ENCODE measurements at regions not wholly inside any gene's neighbourhood (a gene's known extent, or its start where the extent isn't known, plus 50 kb on each side); places are given as distances from the start of the nearest gene placed in this dataset.

GRCh38 chr1:168991667-168992475, 114.6 kb upstream of the ATP1B1 start:
- CTCF ChIA-PET = interaction anchor here (0.6 to 0.9 kb wide), 2 partner anchors 356 to 389 kb away, joined by 3 read pairs; no protein-coding TSS in a partner anchor
- H3K27me3 Mint-ChIP-seq (ENCODE audit: insufficient read depth, unreplicated experiment) = no peaks in the 10 kb centered on the region
- peaks cover 13% of the 10 kb centered on the region for H3K4me1 Mint-ChIP-seq (ENCODE audit: insufficient read depth, unreplicated experiment)
- no peak for TF ChIP-seq CTCF (IDR thresholded peaks at IDR 0.05; ENCODE audit: unreplicated experiment)
- intact Hi-C loops (cut with micrococcal nuclease) = no loop called here
- POLR2A ChIA-PET = interaction anchor here (1.3 kb wide), 1 partner anchor 115 kb away, joined by 3 read pairs; no protein-coding TSS in a partner anchor
- H3K4me3 Mint-ChIP-seq (ENCODE audit: unreplicated experiment) = no peak overlapping the region
- peak overlapping the region; percentile 17 for H3K27ac Mint-ChIP-seq (ENCODE audit: low read depth, unreplicated experiment)
- H3K9me3 Mint-ChIP-seq (ENCODE audit: unreplicated experiment) = peaks cover 7% of the 10 kb centered on the region
- no peaks in the 10 kb centered on the region for H3K36me3 Mint-ChIP-seq (ENCODE audit: insufficient read depth, unreplicated experiment)
- BruUV-seq (replicated peaks) = no TSS peak
- DNase-seq (ENCODE audit: unreplicated experiment) = peak; percentile 33

GRCh38 chr1:169001353-169001752, 105.1 kb upstream of the ATP1B1 start:
- ChIA-PET POLR2A (no interaction called here), CTCF (no interaction called here)
- no peak overlapping the region for H3K4me3 Mint-ChIP-seq (ENCODE audit: unreplicated experiment)
- peaks cover 6% of the 10 kb centered on the region for H3K4me1 Mint-ChIP-seq (ENCODE audit: insufficient read depth, unreplicated experiment)
- no peak for DNase-seq (ENCODE audit: unreplicated experiment)
- intact Hi-C loops (cut with micrococcal nuclease) = no loop called here
- H3K9me3 Mint-ChIP-seq (ENCODE audit: unreplicated experiment) = no peaks in the 10 kb centered on the region
- no peaks in the 10 kb centered on the region for H3K27me3 Mint-ChIP-seq (ENCODE audit: insufficient read depth, unreplicated experiment)
- H3K36me3 Mint-ChIP-seq (ENCODE audit: insufficient read depth, unreplicated experiment) = no peaks in the 10 kb centered on the region
- no peak overlapping the region for H3K27ac Mint-ChIP-seq (ENCODE audit: low read depth, unreplicated experiment)
- BruUV-seq (replicated peaks) = no TSS peak
- no peak for TF ChIP-seq CTCF (IDR thresholded peaks at IDR 0.05; ENCODE audit: unreplicated experiment)

GRCh38 chr1:169003864-169004516, 102.5 kb upstream of the ATP1B1 start:
- Mint-ChIP-seq H3K4me1 (ENCODE audit: insufficient read depth, unreplicated experiment) (peaks cover 6% of the 10 kb centered on the region), H3K27ac (ENCODE audit: low read depth, unreplicated experiment) (no peak overlapping the region), H3K36me3 (ENCODE audit: insufficient read depth, unreplicated experiment) (no peaks in the 10 kb centered on the region), H3K27me3 (ENCODE audit: insufficient read depth, unreplicated experiment) (no peaks in the 10 kb centered on the region), H3K4me3 (ENCODE audit: unreplicated experiment) (no peak overlapping the region), H3K9me3 (ENCODE audit: unreplicated experiment) (no peaks in the 10 kb centered on the region)
- ChIA-PET CTCF (interaction anchor here (0.6 kb wide), 1 partner anchor 19 kb away, joined by 3 read pairs; no protein-coding TSS in a partner anchor), POLR2A (interaction anchor here (0.9 kb wide), 1 partner anchor 23 kb away, joined by 3 read pairs; no protein-coding TSS in a partner anchor)
- TF ChIP-seq CTCF (IDR thresholded peaks at IDR 0.05; ENCODE audit: unreplicated experiment) = no peak
- BruUV-seq (replicated peaks) = no TSS peak
- intact Hi-C loops (cut with micrococcal nuclease) = no loop called here
- DNase-seq (ENCODE audit: unreplicated experiment) = peak; percentile 47

- no peak for DNase-seq (ENCODE audit: unreplicated experiment)
- BruUV-seq (replicated peaks) = no TSS peak
- Mint-ChIP-seq H3K27me3 (ENCODE audit: insufficient read depth, unreplicated experiment) (no peaks in the 10 kb centered on the region), H3K9me3 (ENCODE audit: unreplicated experiment) (no peaks in the 10 kb centered on the region), H3K27ac (ENCODE audit: low read depth, unreplicated experiment) (no peak overlapping the region), H3K36me3 (ENCODE audit: insufficient read depth, unreplicated experiment) (no peaks in the 10 kb centered on the region), H3K4me1 (ENCODE audit: insufficient read depth, unreplicated experiment) (peaks cover 6% of the 10 kb centered on the region), H3K4me3 (ENCODE audit: unreplicated experiment) (no peak overlapping the region)
- CTCF ChIA-PET = interaction anchor here (0.6 to 1.6 kb wide), 2 partner anchors 17 to 497 kb away, joined by 4 read pairs; no protein-coding TSS in a partner anchor
- no peak for TF ChIP-seq CTCF (IDR thresholded peaks at IDR 0.05; ENCODE audit: unreplicated experiment)
- POLR2A ChIA-PET = no interaction called here
- intact Hi-C loops (cut with micrococcal nuclease) = no loop called here
Measured at GRCh38 chr1:169005776-169006175, 100.7 kb upstream of the ATP1B1 start.
